Stimulated activated naive B cell treated with anti-CD40 and anti-IgM and Interleukin-4, amounts not matched to agents 10 μg/mL and 1 μg/mL and 100 μg/mL, for 72 hours (primary cell): ENCODE measurements at regions not wholly inside any gene's neighbourhood (a gene's known extent, or its start where the extent isn't known, plus 50 kb on each side); places are given as distances from the start of the nearest gene placed in this dataset.

Experiments
- ATAC-seq, 2 donors: fragments of 150-1000 bp; cut with Tn5 transposase; replicated peaks; 2 replicates each; pipeline ENCODE4 v1.10.0; 2021; ENCODE audit warnings: moderate library complexity in 1 of 2
- DNase-seq: peaks from one replicate; pipeline ENCODE4 v3.0.0; 2021
- H3K27ac Mint-ChIP-seq: one replicate; pipeline ENCODE4 v1.8.0; 2022; ENCODE audit warnings: mild to moderate bottlenecking, mixed read lengths
- H3K27me3 Mint-ChIP-seq, 2 donors: one replicate each; pipeline ENCODE4 v1.8.0; 2022; ENCODE audit warnings: mixed read lengths in 2 of 2
- H3K36me3 Mint-ChIP-seq, 2 donors: one replicate each; pipeline ENCODE4 v1.8.0; 2022; ENCODE audit warnings: mixed read lengths in 2 of 2, mild to moderate bottlenecking in 1 of 2
- H3K4me1 Mint-ChIP-seq, 2 donors: one replicate each; pipeline ENCODE4 v1.8.0; 2022; ENCODE audit warnings: mixed read lengths in 2 of 2, mild to moderate bottlenecking in 1 of 2
- H3K4me3 Mint-ChIP-seq, 2 donors: one replicate each; pipeline ENCODE4 v1.8.0; 2022; ENCODE audit warnings: mild to moderate bottlenecking in 2 of 2, mixed read lengths in 2 of 2, moderate library complexity in 1 of 2
- H3K9me3 Mint-ChIP-seq, 2 donors: one replicate each; pipeline ENCODE4 v1.8.0; 2022; ENCODE audit warnings: mixed read lengths in 2 of 2, mild to moderate bottlenecking in 1 of 2

GRCh38 chr2:220174826-220175225 lies 547.4 kb downstream of the SLC4A3 start:
- no peaks in the 10 kb centered on the region for H3K36me3 Mint-ChIP-seq
- H3K27me3 Mint-ChIP-seq: no peaks in the 10 kb centered on the region

GRCh38 chr2:220175967-220176366 lies 548.5 kb downstream of the SLC4A3 start:
- Mint-ChIP-seq H3K4me3 (no peak overlapping the region), H3K36me3 (no peaks in the 10 kb centered on the region), H3K27me3 (no peaks in the 10 kb centered on the region), H3K9me3 (peaks cover 0 to 6% of the 10 kb centered on the region in 2 donors), H3K27ac (no peak overlapping the region), H3K4me1 (no peaks in the 10 kb centered on the region)
- ATAC-seq (no peak), DNase-seq (no peak)

More at GRCh38 chr2:220174826-220175225, 547.4 kb downstream of the SLC4A3 start:
- no peak overlapping the region for H3K27ac Mint-ChIP-seq
- ATAC-seq (no peak), DNase-seq (no peak)
- H3K4me1 Mint-ChIP-seq: no peaks in the 10 kb centered on the region
- H3K4me3 Mint-ChIP-seq: no peak overlapping the region
- H3K9me3 Mint-ChIP-seq: peaks cover 0 to 6% of the 10 kb centered on the region in 2 donors

GRCh38 chr2:220178991-220179695 lies 551.7 kb downstream of the SLC4A3 start:
- no peaks in the 10 kb centered on the region for H3K4me1 Mint-ChIP-seq
- no peak overlapping the region for H3K4me3 Mint-ChIP-seq
- H3K27ac Mint-ChIP-seq: no peak overlapping the region
- peaks cover 0 to 6% of the 10 kb centered on the region in 2 donors for H3K9me3 Mint-ChIP-seq
- no peak for DNase-seq
- H3K27me3 Mint-ChIP-seq: no peaks in the 10 kb centered on the region
- ATAC-seq: no peak
- H3K36me3 Mint-ChIP-seq: no peaks in the 10 kb centered on the region

- H3K9me3 Mint-ChIP-seq: peaks cover 0 to 1% of the 10 kb centered on the region in 2 donors
- no peak overlapping the region for H3K27ac Mint-ChIP-seq
- no peak overlapping the region for H3K4me3 Mint-ChIP-seq
- DNase-seq (no peak), ATAC-seq (no peak)
- no peaks in the 10 kb centered on the region for H3K4me1 Mint-ChIP-seq
- no peaks in the 10 kb centered on the region for H3K36me3 Mint-ChIP-seq
- no peaks in the 10 kb centered on the region for H3K27me3 Mint-ChIP-seq
Observed at GRCh38 chr2:220181165-220181564, 553.7 kb downstream of the SLC4A3 start.

- no peaks in the 10 kb centered on the region for H3K27me3 Mint-ChIP-seq
- no peak overlapping the region for H3K4me3 Mint-ChIP-seq
- no peak overlapping the region for H3K27ac Mint-ChIP-seq
- DNase-seq: no peak
- no peaks in the 10 kb centered on the region for H3K36me3 Mint-ChIP-seq
- no peak for ATAC-seq
- H3K4me1 Mint-ChIP-seq: no peaks in the 10 kb centered on the region
- H3K9me3 Mint-ChIP-seq: peaks cover 0 to 1% of the 10 kb centered on the region in 2 donors
Observed at GRCh38 chr2:220182790-220183189, 555.4 kb downstream of the SLC4A3 start.

- H3K4me3 Mint-ChIP-seq: no peak overlapping the region
- ATAC-seq: no peak
- no peaks in the 10 kb centered on the region for H3K36me3 Mint-ChIP-seq
- H3K4me1 Mint-ChIP-seq: no peaks in the 10 kb centered on the region
- H3K27ac Mint-ChIP-seq: no peak overlapping the region
- DNase-seq: no peak
- no peaks in the 10 kb centered on the region for H3K27me3 Mint-ChIP-seq
- H3K9me3 Mint-ChIP-seq: peaks cover 3 to 4% of the 10 kb centered on the region in 2 donors
Observed at GRCh38 chr2:220185766-220186305, 558.4 kb downstream of the SLC4A3 start.

- Mint-ChIP-seq H3K27ac (no peak overlapping the region), H3K36me3 (no peaks in the 10 kb centered on the region), H3K4me1 (no peaks in the 10 kb centered on the region), H3K9me3 (peaks cover 3 to 4% of the 10 kb centered on the region in 2 donors), H3K27me3 (no peaks in the 10 kb centered on the region), H3K4me3 (no peak overlapping the region)
- no peak for DNase-seq
- no peak for ATAC-seq
Observed at GRCh38 chr2:220188031-220188430, 560.6 kb downstream of the SLC4A3 start.

- ATAC-seq (no peak), DNase-seq (no peak)
- Mint-ChIP-seq H3K36me3 (no peaks in the 10 kb centered on the region), H3K9me3 (peaks cover 4 to 8% of the 10 kb centered on the region in 2 donors), H3K27ac (no peak overlapping the region), H3K4me3 (no peak overlapping the region), H3K27me3 (no peaks in the 10 kb centered on the region), H3K4me1 (no peaks in the 10 kb centered on the region)
Observed at GRCh38 chr2:220191031-220191430, 563.6 kb downstream of the SLC4A3 start.

GRCh38 chr2:220191737-220192136 lies 564.3 kb downstream of the SLC4A3 start:
- ATAC-seq (no peak), DNase-seq (no peak)
- Mint-ChIP-seq H3K27me3 (no peaks in the 10 kb centered on the region), H3K27ac (no peak overlapping the region), H3K4me1 (no peaks in the 10 kb centered on the region), H3K9me3 (peaks cover 4 to 8% of the 10 kb centered on the region in 2 donors), H3K4me3 (no peak overlapping the region), H3K36me3 (no peaks in the 10 kb centered on the region)

GRCh38 chr2:220192994-220193753 lies 565.7 kb downstream of the SLC4A3 start:
- Mint-ChIP-seq H3K27ac (no peak overlapping the region), H3K9me3 (peaks cover 4 to 6% of the 10 kb centered on the region in 2 donors), H3K4me3 (no peak overlapping the region), H3K4me1 (no peaks in the 10 kb centered on the region), H3K27me3 (no peaks in the 10 kb centered on the region), H3K36me3 (no peaks in the 10 kb centered on the region)
- DNase-seq (no peak), ATAC-seq (no peak)

GRCh38 chr2:220194630-220195584 lies 567.5 kb downstream of the SLC4A3 start:
- no peaks in the 10 kb centered on the region for H3K36me3 Mint-ChIP-seq
- H3K27ac Mint-ChIP-seq: no peak overlapping the region
- H3K27me3 Mint-ChIP-seq: no peaks in the 10 kb centered on the region
- no peak overlapping the region for H3K4me3 Mint-ChIP-seq
- H3K9me3 Mint-ChIP-seq: peaks cover 4 to 5% of the 10 kb centered on the region in 2 donors
- ATAC-seq (no peak), DNase-seq (no peak)
- no peaks in the 10 kb centered on the region for H3K4me1 Mint-ChIP-seq

GRCh38 chr2:220198896-220199295 lies 571.5 kb downstream of the SLC4A3 start:
- no peak for ATAC-seq
- Mint-ChIP-seq H3K27ac (no peak overlapping the region), H3K27me3 (no peaks in the 10 kb centered on the region), H3K4me1 (no peaks in the 10 kb centered on the region), H3K4me3 (no peak overlapping the region), H3K36me3 (no peaks in the 10 kb centered on the region), H3K9me3 (peaks cover 5 to 8% of the 10 kb centered on the region in 2 donors)
- DNase-seq: no peak

- no peak for ATAC-seq
- peaks cover 3 to 5% of the 10 kb centered on the region in 2 donors for H3K9me3 Mint-ChIP-seq
- H3K27me3 Mint-ChIP-seq: no peaks in the 10 kb centered on the region
- no peaks in the 10 kb centered on the region for H3K4me1 Mint-ChIP-seq
- no peak for DNase-seq
- H3K36me3 Mint-ChIP-seq: no peaks in the 10 kb centered on the region
- no peak overlapping the region for H3K4me3 Mint-ChIP-seq
- H3K27ac Mint-ChIP-seq: no peak overlapping the region
Observed at GRCh38 chr2:220202066-220202465, 574.6 kb downstream of the SLC4A3 start.

- H3K4me1 Mint-ChIP-seq: no peaks in the 10 kb centered on the region
- ATAC-seq: no peak
- no peaks in the 10 kb centered on the region for H3K36me3 Mint-ChIP-seq
- no peaks in the 10 kb centered on the region for H3K27me3 Mint-ChIP-seq
- DNase-seq: no peak
- H3K27ac Mint-ChIP-seq: no peak overlapping the region
- no peaks in the 10 kb centered on the region for H3K9me3 Mint-ChIP-seq
- H3K4me3 Mint-ChIP-seq: no peak overlapping the region
Observed at GRCh38 chr2:220209093-220209492, 581.7 kb downstream of the SLC4A3 start.
